ENCODE measurements at regions not wholly inside any gene's neighbourhood (a gene's known extent, or its start where the extent isn't known, plus 50 kb on each side); places are given as distances from the start of the nearest gene placed in this dataset.

GRCh38 chr10:61084493-61084892, 140.5 kb upstream of the RHOBTB1 start:
- Histone ChIP-seq H3K27ac (no peak overlapping the region), H3K9me3 (no peaks in the 10 kb centered on the region), H3K4me3 (no peak overlapping the region), H3K27me3 (no peaks in the 10 kb centered on the region), H3K36me3 (no peaks in the 10 kb centered on the region), H3K4me1 (no peaks in the 10 kb centered on the region)
- intact Hi-C loops (cut with DNase I), result no loop called here
- ATAC-seq, result no peak
- no peak for TF ChIP-seq CTCF (IDR thresholded peaks at IDR 0.05)
- no peak for DNase-seq
- no peak for FAIRE-seq

- Histone ChIP-seq H3K27ac (no peak overlapping the region), H3K9me3 (no peaks in the 10 kb centered on the region), H3K27me3 (no peaks in the 10 kb centered on the region), H3K4me1 (no peaks in the 10 kb centered on the region), H3K36me3 (no peaks in the 10 kb centered on the region), H3K4me3 (no peak overlapping the region)
- intact Hi-C loops (cut with DNase I), result no loop called here
- ATAC-seq, result no peak
- DNase-seq, result no peak
- 25% methylated on average over 2 of the region's 2 CpGs for WGBS, 2 donors
- no peak for FAIRE-seq
- TF ChIP-seq CTCF (IDR thresholded peaks at IDR 0.05), result no peak
Observed at GRCh38 chr10:61081301-61081700, 137.3 kb upstream of the RHOBTB1 start.

- FAIRE-seq, result no peak
- no peaks in the 10 kb centered on the region for H3K9me3 ChIP-seq
- intact Hi-C loops (cut with DNase I), result no loop called here
- no peak for DNase-seq
- H3K36me3 ChIP-seq, result no peaks in the 10 kb centered on the region
- no peak overlapping the region for H3K27ac ChIP-seq
- H3K27me3 ChIP-seq, result no peaks in the 10 kb centered on the region
- ATAC-seq, result no peak
- peaks cover 0 to 4% (median 0%) of the 10 kb centered on the region in 3 donors for H3K4me1 ChIP-seq
- no peak overlapping the region for H3K4me3 ChIP-seq
- WGBS, 2 donors, result 70 to 80% methylated on average over 3 of the region's 3 CpGs
- TF ChIP-seq CTCF (IDR thresholded peaks at IDR 0.05), result no peak
Observed at GRCh38 chr10:61078542-61079275, 134.7 kb upstream of the RHOBTB1 start.

GRCh38 chr10:61076572-61077114, 132.7 kb upstream of the RHOBTB1 start:
- DNase-seq (no peak), ATAC-seq (no peak), FAIRE-seq (no peak)
- no peaks in the 10 kb centered on the region for H3K9me3 ChIP-seq
- H3K4me1 ChIP-seq, result peaks cover 0 to 4% (median 0%) of the 10 kb centered on the region in 3 donors
- no peaks in the 10 kb centered on the region for H3K36me3 ChIP-seq
- TF ChIP-seq CTCF (IDR thresholded peaks at IDR 0.05), result no peak
- no peak overlapping the region for H3K27ac ChIP-seq
- WGBS, 2 donors, result 90 to 93% methylated on average over 1 of the region's 1 CpG
- H3K4me3 ChIP-seq, result no peak overlapping the region
- intact Hi-C loops (cut with DNase I), result no loop called here
- no peaks in the 10 kb centered on the region for H3K27me3 ChIP-seq

GRCh38 chr10:61073391-61073790, 129.4 kb upstream of the RHOBTB1 start:
- Histone ChIP-seq H3K27me3 (no peaks in the 10 kb centered on the region), H3K36me3 (no peaks in the 10 kb centered on the region), H3K27ac (no peak overlapping the region), H3K9me3 (no peaks in the 10 kb centered on the region), H3K4me3 (no peak overlapping the region), H3K4me1 (peaks cover 0 to 4% (median 0%) of the 10 kb centered on the region in 3 donors)
- no peak for FAIRE-seq
- DNase-seq, result no peak
- TF ChIP-seq CTCF (IDR thresholded peaks at IDR 0.05), result no peak
- WGBS, 2 donors, result 90 to 93% methylated on average over 2 of the region's 2 CpGs
- intact Hi-C loops (cut with DNase I), result no loop called here
- no peak for ATAC-seq
